Endothelial cell of umbilical vein (primary cell): ENCODE measurements at regions not wholly inside any gene's neighbourhood (a gene's known extent, or its start where the extent isn't known, plus 50 kb on each side); places are given as distances from the start of the nearest gene placed in this dataset.

Experiments
- BruUV-seq: library from RNA; stranded (reverse); fragments of 400-500 nt; replicated peaks from 2 replicates; lab custom pipeline; 2021; lab: Mats Ljungman, UMichigan
- CTCF ChIA-PET: fragments of 300-600, 350-600 bp; sonication (Branson Sonifier 250); formaldehyde crosslinking; loops from one replicate; lab custom pipeline; 2021; ENCODE audit warnings: antibody characterized with exemption, inconsistent platforms; lab: Charles Lee
- POLR2A ChIA-PET: fragments of 300-600, 350-600 bp; sonication (Branson Sonifier 250); formaldehyde crosslinking; loops from one replicate; lab custom pipeline; 2021; ENCODE audit warnings: antibody characterized with exemption, inconsistent platforms; lab: Charles Lee
- DNase-seq: peaks from one replicate; pipeline ENCODE4 v3.0.0-alpha.2; 2011; ENCODE audit warnings: low read depth, low spot score
- FAIRE-seq: peaks from 2 replicates; lab custom pipeline; 2011; peaks lifted over from hg19 to GRCh38; lab: Jason Lieb, UNC
- H2AFZ ChIP-seq: 2 replicates; pipeline ENCODE4 v1.6.0; 2012; ENCODE audit warnings: low read depth, low read length, control low read depth, inconsistent platforms
- H3K27ac ChIP-seq: 2 replicates; pipeline ENCODE4 v1.5.1; 2011; ENCODE audit warnings: low read depth, mild to moderate bottlenecking, control low read depth, low read length, moderate library complexity; ENCODE audit not compliant: insufficient read depth
- H3K27me3 ChIP-seq, 2 experiments: 2 replicates each; pipeline versions ENCODE4 v1.6.0 to v1.6.1; 2011; ENCODE audit warnings: low read length in 2 of 2, mixed read lengths in 1 of 2; ENCODE audit not compliant: control insufficient read depth in 2 of 2, insufficient read depth in 2 of 2
- H3K36me3 ChIP-seq, 2 experiments: 2 replicates in 1 of 2; 3 replicates in 1 of 2; pipeline ENCODE4 v1.5.1; 2011; ENCODE audit warnings: low read length in 2 of 2, mild to moderate bottlenecking in 1 of 2, moderate library complexity in 1 of 2; ENCODE audit not compliant: control insufficient read depth in 2 of 2, insufficient read depth in 2 of 2; ENCODE audit errors: extremely low read depth in 1 of 2
- H3K4me1 ChIP-seq: 3 replicates; pipeline ENCODE4 v1.5.1; 2011; ENCODE audit warnings: mild to moderate bottlenecking, low read length; ENCODE audit not compliant: control insufficient read depth, insufficient read depth; ENCODE audit errors: extremely low read depth
- H3K4me2 ChIP-seq: 2 replicates; pipeline ENCODE4 v1.6.1; 2011; ENCODE audit warnings: low read length, control low read depth, mixed read lengths; ENCODE audit not compliant: insufficient read depth
- H3K4me3 ChIP-seq, 3 experiments: fragments of 200-600 bp in 1 of 3; sonication (generic), shearing (Covaris generic) in 1 of 3; replicated peaks in 1 of 3; 2 replicates each; pipeline ENCODE4 v1.5.1; 2011 to 2016; ENCODE audit warnings: control low read depth in 3 of 3, low read length in 3 of 3, mild to moderate bottlenecking in 2 of 3, inconsistent platforms in 1 of 3, low read depth in 1 of 3, moderate library complexity in 1 of 3; ENCODE audit not compliant: insufficient read depth in 1 of 3
- H3K79me2 ChIP-seq: 2 replicates; pipeline ENCODE4 v1.6.0; 2012; ENCODE audit warnings: low read length, inconsistent platforms; ENCODE audit not compliant: control insufficient read depth, insufficient read depth
- H3K9ac ChIP-seq: replicated peaks from 2 replicates; pipeline ENCODE3; 2011; ENCODE audit warnings: low read length, control low read depth; ENCODE audit not compliant: insufficient read depth; ENCODE audit errors: extremely low read depth
- H3K9me1 ChIP-seq: replicated peaks from 3 replicates; pipeline ENCODE4 v1.6.0; 2011; ENCODE audit warnings: mild to moderate bottlenecking, low read length; ENCODE audit not compliant: control insufficient read depth, insufficient read depth; ENCODE audit errors: extremely low read depth
- H3K9me3 ChIP-seq: replicated peaks from 2 replicates; pipeline ENCODE4 v1.5.1; 2012; ENCODE audit warnings: low read length, inconsistent platforms; ENCODE audit not compliant: control insufficient read depth, insufficient read depth
- H4K20me1 ChIP-seq: replicated peaks from 2 replicates; pipeline ENCODE3; 2011; ENCODE audit warnings: mild to moderate bottlenecking, low read length; ENCODE audit not compliant: control insufficient read depth, insufficient read depth; ENCODE audit errors: extremely low read depth
- FOS ChIP-seq: IDR thresholded peaks from 2 replicates; pipeline ENCODE4 v1.6.1; 2011; ENCODE audit warnings: mild to moderate bottlenecking, low read length, moderate library complexity, borderline replicate concordance; ENCODE audit not compliant: insufficient read depth
- GATA2 ChIP-seq: IDR thresholded peaks from 2 replicates; pipeline ENCODE4 v1.7.0; 2011; ENCODE audit warnings: low read depth, mild to moderate bottlenecking, moderate library complexity, mixed read lengths, low read length; ENCODE audit not compliant: insufficient read length, insufficient read depth
- JUN ChIP-seq: IDR thresholded peaks from 2 replicates; pipeline ENCODE4 v1.6.1; 2011; ENCODE audit warnings: borderline replicate concordance, low read depth; ENCODE audit not compliant: insufficient read length, insufficient read depth
- MYC ChIP-seq: IDR thresholded peaks from one replicate; pipeline ENCODE4 v1.6.1; 2011; ENCODE audit warnings: mild to moderate bottlenecking, low read depth, low read length
- POLR2AphosphoS5 ChIP-seq: IDR thresholded peaks from 2 replicates; pipeline ENCODE4 v1.6.1; 2012; ENCODE audit warnings: low read depth, mild to moderate bottlenecking, control low read depth, low read length, moderate library complexity; ENCODE audit not compliant: insufficient read depth
- dilution Hi-C: fragments of 300-500 bp; cut with MboI; formaldehyde crosslinking; loops from one replicate; pipeline ENCODE4 v1.15.0; 2019; ENCODE audit warnings: low sequenced_read_pairs; ENCODE audit not compliant: extremely low pct_ligation_motif_present
- intact Hi-C: fragments of 100-400 bp; cut with micrococcal nuclease; formaldehyde crosslinking; loops from one replicate; pipeline ENCODE4 v1.10.0; 2022

- peaks cover 11 to 19% of the 10 kb centered on the region in 2 experiments for H3K36me3 ChIP-seq
- H3K9ac ChIP-seq, result peak overlapping the region; percentile 74
- H3K27ac ChIP-seq, result peak overlapping the region; percentile 79
- H2AFZ ChIP-seq, result peak overlapping the region; percentile 36
- peak; percentile 85 for FAIRE-seq
- dilution Hi-C loops (no loop called here), intact Hi-C loops (loop anchor here (1.0 kb wide), 2 partner anchors 38 to 56 kb away; no protein-coding TSS in a partner anchor)
- H3K9me1 ChIP-seq, result no peaks in the 10 kb centered on the region
- peak overlapping the region; percentile 74 for H3K4me2 ChIP-seq
- ChIA-PET CTCF (interaction anchor here (0.6 to 1.7 kb wide), 8 partner anchors 9 to 152 kb away, joined by 3 to 6 read pairs (median 4); no protein-coding TSS in a partner anchor), POLR2A (interaction anchor here (0.6 to 1.4 kb wide), 2 partner anchors 40 to 204 kb away, joined by 4 to 5 read pairs; no protein-coding TSS in a partner anchor)
- H3K27me3 ChIP-seq, result no peaks in the 10 kb centered on the region
- H3K4me1 ChIP-seq, result peaks cover 63% of the 10 kb centered on the region
- no TSS peak for BruUV-seq
- H3K79me2 ChIP-seq, result peaks cover 17% of the 10 kb centered on the region
- no peaks in the 10 kb centered on the region for H4K20me1 ChIP-seq
- no peaks in the 10 kb centered on the region for H3K9me3 ChIP-seq
- peak; percentile 80 for DNase-seq
- TF ChIP-seq FOS (no peak), POLR2AphosphoS5 (peak; percentile 51)
- peak overlapping the region in 1 of 3 experiments; percentile 25 for H3K4me3 ChIP-seq
Observed at GRCh38 chr20:19937218-19937617, 79.9 kb upstream of the NAA20 start.

GRCh38 chr20:19937651-19938420, 79.3 kb upstream of the NAA20 start:
- intact Hi-C loops, result loop anchor here (1.0 kb wide), 2 partner anchors 37 to 55 kb away; no protein-coding TSS in a partner anchor
- Histone ChIP-seq H3K9me1 (no peaks in the 10 kb centered on the region), H3K9me3 (no peaks in the 10 kb centered on the region), H3K79me2 (peaks cover 17% of the 10 kb centered on the region), H3K4me2 (peak overlapping the region; percentile 74), H3K4me1 (peaks cover 57% of the 10 kb centered on the region), H3K27ac (peak overlapping the region; percentile 79), H2AFZ (no peak overlapping the region), H3K9ac (peak overlapping the region; percentile 74), H3K27me3 (no peaks in the 10 kb centered on the region), H4K20me1 (no peaks in the 10 kb centered on the region), H3K36me3 (peaks cover 11 to 19% of the 10 kb centered on the region in 2 experiments), H3K4me3 (no peak overlapping the region)
- dilution Hi-C loops, result no loop called here
- CTCF ChIA-PET, result interaction anchor here (0.6 to 1.7 kb wide), 9 partner anchors 8 to 152 kb away, joined by 3 to 6 read pairs (median 3); no protein-coding TSS in a partner anchor
- FAIRE-seq, result peak; percentile 62
- POLR2A ChIA-PET, result interaction anchor here (1.4 kb wide), 1 partner anchor 39 kb away, joined by 4 read pairs; no protein-coding TSS in a partner anchor
- TF ChIP-seq MYC (no peak), JUN (no peak), FOS (no peak), GATA2 (no peak)
- no TSS peak for BruUV-seq
- no peak for DNase-seq
